ENCODE measurements at regions not wholly inside any gene's neighbourhood (a gene's known extent, or its start where the extent isn't known, plus 50 kb on each side); places are given as distances from the start of the nearest gene placed in this dataset.

- TF ChIP-seq TAF1 (IDR thresholded peaks at IDR 0.05; ENCODE audit: low read depth) = no peak
- no peak for TF ChIP-seq EZH2 (IDR thresholded peaks at IDR 0.05; ENCODE audit: borderline replicate concordance, insufficient read depth, low read length, poor library complexity, severe bottlenecking)
- Histone ChIP-seq H3K79me2 (replicated peaks; ENCODE audit: insufficient read depth, low read length) (no peaks in the 10 kb centered on the region), H4K20me1 (ENCODE audit: insufficient read depth) (no peaks in the 10 kb centered on the region), H3K9ac (ENCODE audit: low read length) (no peak overlapping the region), H3K9me3 (ENCODE audit: low read length) (no peaks in the 10 kb centered on the region), H2AFZ (ENCODE audit: low read depth, low read length) (no peak overlapping the region), H3K9me2 (ENCODE audit: insufficient read depth, low read length) (no peaks in the 10 kb centered on the region), H3K4me3 (ENCODE audit: low read length) (no peak overlapping the region), H3K4me2 (ENCODE audit: low read length) (no peak overlapping the region), H3F3A (ENCODE audit: insufficient read depth, low read length, poor library complexity, severe bottlenecking) (no peaks in the 10 kb centered on the region), H3K27me3 (ENCODE audit: insufficient read depth, low read depth, low read length) (no peaks in the 10 kb centered on the region), H3K36me3 (ENCODE audit: insufficient read depth, low read length) (no peaks in the 10 kb centered on the region), H3K27ac (ENCODE audit: low read length) (no peak overlapping the region)
Observed at GRCh38 chr1:114270718-114271117, 117.0 kb upstream of the SYT6 start.

GRCh38 chr1:114270282-114270681 lies 116.6 kb upstream of the SYT6 start:
- no peaks in the 10 kb centered on the region for H3F3A ChIP-seq (ENCODE audit: insufficient read depth, low read length, poor library complexity, severe bottlenecking)
- no peaks in the 10 kb centered on the region for H3K9me2 ChIP-seq (ENCODE audit: insufficient read depth, low read length)
- no peaks in the 10 kb centered on the region for H4K20me1 ChIP-seq (ENCODE audit: insufficient read depth)
- no peaks in the 10 kb centered on the region for H3K36me3 ChIP-seq (ENCODE audit: insufficient read depth, low read length)
- no peak overlapping the region for H3K9ac ChIP-seq (ENCODE audit: low read length)
- H2AFZ ChIP-seq (ENCODE audit: low read depth, low read length) = no peak overlapping the region
- H3K79me2 ChIP-seq (replicated peaks; ENCODE audit: insufficient read depth, low read length) = no peaks in the 10 kb centered on the region
- no peak overlapping the region for H3K4me3 ChIP-seq (ENCODE audit: low read length)
- no peak overlapping the region for H3K4me2 ChIP-seq (ENCODE audit: low read length)
- no peaks in the 10 kb centered on the region for H3K27me3 ChIP-seq (ENCODE audit: insufficient read depth, low read depth, low read length)
- no peaks in the 10 kb centered on the region for H3K9me3 ChIP-seq (ENCODE audit: low read length)
- TF ChIP-seq SMC3 (conservative IDR thresholded peaks at IDR 0.05; ENCODE audit: poor library complexity) (no peak), RAD21 (conservative IDR thresholded peaks at IDR 0.05) (no peak), EZH2 (IDR thresholded peaks at IDR 0.05; ENCODE audit: borderline replicate concordance, insufficient read depth, low read length, poor library complexity, severe bottlenecking) (no peak), TAF1 (IDR thresholded peaks at IDR 0.05; ENCODE audit: low read depth) (no peak), EP300 (conservative IDR thresholded peaks at IDR 0.05; ENCODE audit: poor library complexity, severe bottlenecking) (no peak), REST (IDR thresholded peaks at IDR 0.05; ENCODE audit: borderline replicate concordance) (no peak), MXI1 (conservative IDR thresholded peaks at IDR 0.05; ENCODE audit: poor library complexity, severe bottlenecking) (no peak), CTCF (IDR thresholded peaks at IDR 0.05; ENCODE audit: poor library complexity, severe bottlenecking) (no peak), POLR2AphosphoS5 (IDR thresholded peaks at IDR 0.05) (no peak)
- H3K27ac ChIP-seq (ENCODE audit: low read length) = no peak overlapping the region

- H3K4me3 ChIP-seq (ENCODE audit: low read length) = no peak overlapping the region
- TF ChIP-seq CTCF (IDR thresholded peaks at IDR 0.05; ENCODE audit: poor library complexity, severe bottlenecking) (no peak), RAD21 (conservative IDR thresholded peaks at IDR 0.05) (no peak), EP300 (conservative IDR thresholded peaks at IDR 0.05; ENCODE audit: poor library complexity, severe bottlenecking) (no peak), SMC3 (conservative IDR thresholded peaks at IDR 0.05; ENCODE audit: poor library complexity) (no peak), TAF1 (IDR thresholded peaks at IDR 0.05; ENCODE audit: low read depth) (no peak), POLR2AphosphoS5 (IDR thresholded peaks at IDR 0.05) (no peak), MXI1 (conservative IDR thresholded peaks at IDR 0.05; ENCODE audit: poor library complexity, severe bottlenecking) (no peak), EZH2 (IDR thresholded peaks at IDR 0.05; ENCODE audit: borderline replicate concordance, insufficient read depth, low read length, poor library complexity, severe bottlenecking) (no peak), REST (IDR thresholded peaks at IDR 0.05; ENCODE audit: borderline replicate concordance) (no peak)
- no peak overlapping the region for H3K4me2 ChIP-seq (ENCODE audit: low read length)
- H3K79me2 ChIP-seq (replicated peaks; ENCODE audit: insufficient read depth, low read length) = no peaks in the 10 kb centered on the region
- no peaks in the 10 kb centered on the region for H3K9me3 ChIP-seq (ENCODE audit: low read length)
- no peak overlapping the region for H3K9ac ChIP-seq (ENCODE audit: low read length)
- no peaks in the 10 kb centered on the region for H3F3A ChIP-seq (ENCODE audit: insufficient read depth, low read length, poor library complexity, severe bottlenecking)
- H4K20me1 ChIP-seq (ENCODE audit: insufficient read depth) = no peaks in the 10 kb centered on the region
- H3K9me2 ChIP-seq (ENCODE audit: insufficient read depth, low read length) = no peaks in the 10 kb centered on the region
- H3K36me3 ChIP-seq (ENCODE audit: insufficient read depth, low read length) = no peaks in the 10 kb centered on the region
- no peak overlapping the region for H2AFZ ChIP-seq (ENCODE audit: low read depth, low read length)
- H3K27ac ChIP-seq (ENCODE audit: low read length) = no peak overlapping the region
- H3K27me3 ChIP-seq (ENCODE audit: insufficient read depth, low read depth, low read length) = no peaks in the 10 kb centered on the region
Observed at GRCh38 chr1:114269539-114269938, 115.9 kb upstream of the SYT6 start.
